Neural cell (in vitro differentiated cells): ENCODE measurements at regions not wholly inside any gene's neighbourhood (a gene's known extent, or its start where the extent isn't known, plus 50 kb on each side); places are given as distances from the start of the nearest gene placed in this dataset.

Source experiments
- H2AFZ ChIP-seq: fragments of 200-600, 300-800 bp; sonication (generic), shearing (Covaris generic); 2 replicates; pipeline ENCODE4 v1.6.0; 2014; ENCODE audit warnings: low read depth, mild to moderate bottlenecking, antibody characterized with exemption, low read length, moderate library complexity
- H3F3A ChIP-seq: fragments of 200-600 bp; shearing (Covaris generic); 2 replicates; pipeline ENCODE4 v1.6.1; 2016; ENCODE audit warnings: mild to moderate bottlenecking, moderate library complexity, mixed read lengths, antibody characterized with exemption, low read length; ENCODE audit not compliant: insufficient read depth, poor library complexity, severe bottlenecking
- H3K27ac ChIP-seq: fragments of 200-600, 300-800 bp; sonication (generic), shearing (Covaris generic); 2 replicates; pipeline ENCODE4 v1.5.1; 2014; ENCODE audit warnings: mild to moderate bottlenecking, low read length, moderate library complexity
- H3K27me3 ChIP-seq: fragments of 300-800, 200-600 bp; sonication (generic), shearing (Covaris generic); 2 replicates; pipeline ENCODE4 v1.6.0; 2014; ENCODE audit warnings: mild to moderate bottlenecking, low read depth, low read length, moderate library complexity; ENCODE audit not compliant: insufficient read depth
- H3K36me3 ChIP-seq: fragments of 300-800, 200-600 bp; sonication (generic), shearing (Covaris generic); 2 replicates; pipeline ENCODE4 v1.5.1; 2014; ENCODE audit warnings: mild to moderate bottlenecking, antibody characterized with exemption, low read length, moderate library complexity; ENCODE audit not compliant: insufficient read depth
- H3K4me2 ChIP-seq: fragments of 300-800, 200-600 bp; sonication (generic), shearing (Covaris generic); 2 replicates; pipeline ENCODE4 v1.6.0; 2014; ENCODE audit warnings: mild to moderate bottlenecking, low read length
- H3K4me3 ChIP-seq: fragments of 300-800, 200-600 bp; sonication (generic), shearing (Covaris generic); 2 replicates; pipeline ENCODE4 v1.5.1; 2014; ENCODE audit warnings: mild to moderate bottlenecking, low read length, moderate library complexity
- H3K79me2 ChIP-seq: fragments of 200-600 bp; shearing (Covaris generic); replicated peaks from 2 replicates; pipeline ENCODE4 v1.6.0; 2014; ENCODE audit warnings: mild to moderate bottlenecking, low read length, moderate library complexity; ENCODE audit not compliant: insufficient read depth
- H3K9ac ChIP-seq: fragments of 300-800, 200-600 bp; sonication (generic), shearing (Covaris generic); 2 replicates; pipeline ENCODE4 v1.6.1; 2016; ENCODE audit warnings: mild to moderate bottlenecking, low read length, mixed read lengths
- H3K9me2 ChIP-seq: fragments of 200-600 bp; shearing (Covaris generic); 2 replicates; pipeline ENCODE4 v1.6.1; 2016; ENCODE audit warnings: mild to moderate bottlenecking, low read length, mixed read lengths; ENCODE audit not compliant: insufficient read depth
- H3K9me3 ChIP-seq: fragments of 200-600, 300-800 bp; sonication (generic), shearing (Covaris generic); 2 replicates; pipeline ENCODE4 v1.6.1; 2016; ENCODE audit warnings: mild to moderate bottlenecking, mixed run types, low read length, moderate library complexity, mixed read lengths
- H4K20me1 ChIP-seq: fragments of 200-600 bp; shearing (Covaris generic); 2 replicates; pipeline ENCODE4 v1.6.1; 2016; ENCODE audit warnings: mild to moderate bottlenecking, mixed run types; ENCODE audit not compliant: insufficient read depth
- EP300 ChIP-seq: fragments of 450-650 bp; conservative IDR thresholded peaks from 2 replicates; pipeline ENCODE4 v1.6.1; 2014; ENCODE audit warnings: antibody characterized with exemption, mild to moderate bottlenecking, moderate library complexity; ENCODE audit not compliant: poor library complexity, severe bottlenecking
- EZH2 ChIP-seq: fragments of 200-600, 300-800 bp; shearing (Covaris generic), sonication (generic); IDR thresholded peaks from 2 replicates; pipeline ENCODE4 v1.6.1; 2014; ENCODE audit warnings: antibody characterized with exemption, low read length, borderline replicate concordance, mild to moderate bottlenecking; ENCODE audit not compliant: insufficient read depth, poor library complexity, severe bottlenecking
- MXI1 ChIP-seq: fragments of 450-650 bp; conservative IDR thresholded peaks from 2 replicates; pipeline ENCODE4 v1.6.1; 2014; ENCODE audit warnings: antibody characterized with exemption, mild to moderate bottlenecking; ENCODE audit not compliant: poor library complexity, severe bottlenecking
- POLR2AphosphoS5 ChIP-seq: IDR thresholded peaks from 2 replicates; pipeline ENCODE4 v1.6.1; 2012
- RAD21 ChIP-seq: fragments of 450-650 bp; conservative IDR thresholded peaks from 2 replicates; pipeline ENCODE4 v1.6.1; 2014; ENCODE audit warnings: antibody characterized with exemption, mild to moderate bottlenecking, moderate library complexity
- SMC3 ChIP-seq: fragments of 450-650 bp; conservative IDR thresholded peaks from 2 replicates; pipeline ENCODE4 v1.6.1; 2014; ENCODE audit warnings: antibody characterized with exemption, mild to moderate bottlenecking, moderate library complexity; ENCODE audit not compliant: poor library complexity
- TAF1 ChIP-seq: IDR thresholded peaks from 2 replicates; pipeline ENCODE4 v1.6.1; 2012; ENCODE audit warnings: low read depth
- TF ChIP-seq, protein P1 (sequence below): fragments of 450-650 bp; IDR thresholded peaks from 2 replicates; pipeline ENCODE4 v1.5.1; 2014; ENCODE audit warnings: antibody characterized with exemption, mild to moderate bottlenecking, moderate library complexity; ENCODE audit not compliant: poor library complexity, severe bottlenecking
- TF ChIP-seq, protein P2 (sequence below): IDR thresholded peaks from 2 replicates; pipeline ENCODE4 v1.6.1; 2012; ENCODE audit warnings: borderline replicate concordance

DNA sequence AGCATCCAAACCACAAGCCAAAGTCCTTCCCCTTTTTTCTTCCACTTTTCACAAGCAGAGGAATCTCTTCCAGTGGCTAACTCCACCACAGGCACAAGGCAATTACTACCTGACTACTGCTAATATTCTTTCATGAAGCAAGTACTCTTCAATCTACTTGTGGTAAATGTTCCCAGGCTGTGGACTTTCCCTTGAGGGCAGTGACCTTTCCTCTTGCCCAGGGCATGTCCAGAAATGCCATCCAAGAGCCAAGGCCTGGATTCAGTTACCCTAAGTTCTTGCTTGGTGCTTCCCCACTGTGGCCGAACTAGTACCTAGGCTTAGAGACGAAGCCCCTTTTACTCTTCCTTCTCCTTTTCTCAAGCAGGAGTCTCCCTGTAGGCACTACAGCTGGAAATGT, 400.7 kb downstream of the DCAF12L2 start:
- Histone ChIP-seq H3K27ac (no peak overlapping the region), H3K36me3 (no peaks in the 10 kb centered on the region), H3K27me3 (no peaks in the 10 kb centered on the region), H3K4me2 (no peak overlapping the region), H3K79me2 (no peaks in the 10 kb centered on the region), H3K9me2 (no peaks in the 10 kb centered on the region), H3K9ac (no peak overlapping the region), H3F3A (no peaks in the 10 kb centered on the region), H3K4me3 (no peak overlapping the region), H3K9me3 (no peaks in the 10 kb centered on the region), H4K20me1 (no peaks in the 10 kb centered on the region), H2AFZ (no peak overlapping the region)
- TF ChIP-seq POLR2AphosphoS5, result no peak
- TF ChIP-seq SMC3, result no peak
- TF ChIP-seq EP300, result no peak

DNA sequence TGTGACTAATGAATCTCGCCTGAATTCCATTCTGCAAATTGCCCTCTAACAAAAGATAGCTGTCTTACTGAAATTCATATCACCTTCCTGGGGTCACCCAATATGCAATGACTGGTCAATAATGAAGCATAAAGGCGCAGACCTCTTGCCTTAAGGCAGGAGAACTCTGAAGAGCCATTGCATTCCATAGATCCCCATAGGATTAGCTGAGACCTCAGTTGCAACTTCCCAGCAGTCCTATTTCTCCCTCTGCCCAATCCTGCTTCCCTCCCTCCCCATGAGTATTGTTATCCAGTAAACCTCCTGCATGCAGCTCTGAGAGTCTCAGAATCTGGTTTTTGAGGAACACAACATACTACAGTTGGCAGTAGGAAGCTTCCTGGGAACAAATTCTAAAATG, 396.5 kb downstream of the DCAF12L2 start:
- Histone ChIP-seq H3K27ac (no peak overlapping the region), H3F3A (no peaks in the 10 kb centered on the region), H4K20me1 (no peaks in the 10 kb centered on the region), H3K9me3 (no peaks in the 10 kb centered on the region), H3K36me3 (no peaks in the 10 kb centered on the region), H3K9me2 (no peaks in the 10 kb centered on the region), H3K4me3 (no peak overlapping the region), H3K79me2 (no peaks in the 10 kb centered on the region), H3K4me2 (no peak overlapping the region), H3K27me3 (no peaks in the 10 kb centered on the region), H2AFZ (no peak overlapping the region), H3K9ac (no peak overlapping the region)
- no peak for TF ChIP-seq EP300
- no peak for TF ChIP-seq TAF1
- TF ChIP-seq, protein P1, sequence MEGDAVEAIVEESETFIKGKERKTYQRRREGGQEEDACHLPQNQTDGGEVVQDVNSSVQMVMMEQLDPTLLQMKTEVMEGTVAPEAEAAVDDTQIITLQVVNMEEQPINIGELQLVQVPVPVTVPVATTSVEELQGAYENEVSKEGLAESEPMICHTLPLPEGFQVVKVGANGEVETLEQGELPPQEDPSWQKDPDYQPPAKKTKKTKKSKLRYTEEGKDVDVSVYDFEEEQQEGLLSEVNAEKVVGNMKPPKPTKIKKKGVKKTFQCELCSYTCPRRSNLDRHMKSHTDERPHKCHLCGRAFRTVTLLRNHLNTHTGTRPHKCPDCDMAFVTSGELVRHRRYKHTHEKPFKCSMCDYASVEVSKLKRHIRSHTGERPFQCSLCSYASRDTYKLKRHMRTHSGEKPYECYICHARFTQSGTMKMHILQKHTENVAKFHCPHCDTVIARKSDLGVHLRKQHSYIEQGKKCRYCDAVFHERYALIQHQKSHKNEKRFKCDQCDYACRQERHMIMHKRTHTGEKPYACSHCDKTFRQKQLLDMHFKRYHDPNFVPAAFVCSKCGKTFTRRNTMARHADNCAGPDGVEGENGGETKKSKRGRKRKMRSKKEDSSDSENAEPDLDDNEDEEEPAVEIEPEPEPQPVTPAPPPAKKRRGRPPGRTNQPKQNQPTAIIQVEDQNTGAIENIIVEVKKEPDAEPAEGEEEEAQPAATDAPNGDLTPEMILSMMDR, result no peak
- TF ChIP-seq POLR2AphosphoS5, result no peak

DNA sequence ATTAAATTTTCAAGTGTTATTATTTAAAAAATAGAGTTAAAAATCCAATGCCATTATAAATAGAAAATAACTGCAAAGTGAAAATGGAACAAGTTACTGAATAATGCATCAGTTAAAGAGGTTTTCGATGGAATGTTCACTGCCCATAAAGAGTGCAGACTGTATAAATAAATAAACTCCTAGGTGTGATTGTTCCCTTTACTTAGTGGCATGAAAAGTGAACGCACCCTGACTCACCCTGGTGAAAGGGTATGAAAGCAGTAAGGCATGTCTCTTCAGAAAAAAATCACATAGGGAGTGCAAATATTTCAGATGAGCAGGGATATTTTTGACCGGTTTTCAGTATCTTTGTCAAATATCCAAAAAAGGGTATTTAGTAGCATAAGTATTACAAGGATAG, 387.8 kb downstream of the DCAF12L2 start:
- no peak overlapping the region for H2AFZ ChIP-seq
- no peak overlapping the region for H3K4me2 ChIP-seq
- H3F3A ChIP-seq, result no peaks in the 10 kb centered on the region
- H3K27ac ChIP-seq, result no peak overlapping the region
- no peaks in the 10 kb centered on the region for H3K27me3 ChIP-seq
- no peaks in the 10 kb centered on the region for H3K9me2 ChIP-seq
- no peaks in the 10 kb centered on the region for H4K20me1 ChIP-seq
- H3K4me3 ChIP-seq, result no peak overlapping the region
- no peaks in the 10 kb centered on the region for H3K79me2 ChIP-seq
- H3K9me3 ChIP-seq, result no peaks in the 10 kb centered on the region
- no peaks in the 10 kb centered on the region for H3K36me3 ChIP-seq
- TF ChIP-seq MXI1, result no peak
- no peak overlapping the region for H3K9ac ChIP-seq

DNA sequence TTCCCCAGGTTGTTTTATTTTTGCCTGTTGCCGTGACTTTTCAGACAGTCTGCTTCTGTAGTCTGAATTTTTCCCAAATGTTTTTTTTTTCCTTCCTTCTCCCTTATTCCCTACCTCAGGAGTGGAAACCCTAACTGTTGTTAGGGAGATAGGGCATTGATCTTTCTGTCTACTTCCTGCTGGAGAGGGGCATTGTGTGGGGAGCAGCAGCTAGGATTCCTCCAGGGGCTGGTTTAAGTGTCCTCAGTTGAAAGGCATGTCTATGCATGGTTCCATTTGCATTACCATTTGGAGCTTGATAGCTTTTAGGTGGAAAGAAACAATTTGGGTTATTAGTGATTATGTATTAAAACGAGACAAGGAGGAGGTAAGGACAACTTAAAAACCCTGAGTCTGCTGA, 383.9 kb downstream of the DCAF12L2 start:
- H3K9me3 ChIP-seq, result no peaks in the 10 kb centered on the region
- no peaks in the 10 kb centered on the region for H3K9me2 ChIP-seq
- no peak for TF ChIP-seq MXI1
- no peak for TF ChIP-seq TAF1
- no peak for TF ChIP-seq EZH2
- TF ChIP-seq POLR2AphosphoS5, result no peak
- TF ChIP-seq, protein P1, result no peak
- TF ChIP-seq, protein P2, sequence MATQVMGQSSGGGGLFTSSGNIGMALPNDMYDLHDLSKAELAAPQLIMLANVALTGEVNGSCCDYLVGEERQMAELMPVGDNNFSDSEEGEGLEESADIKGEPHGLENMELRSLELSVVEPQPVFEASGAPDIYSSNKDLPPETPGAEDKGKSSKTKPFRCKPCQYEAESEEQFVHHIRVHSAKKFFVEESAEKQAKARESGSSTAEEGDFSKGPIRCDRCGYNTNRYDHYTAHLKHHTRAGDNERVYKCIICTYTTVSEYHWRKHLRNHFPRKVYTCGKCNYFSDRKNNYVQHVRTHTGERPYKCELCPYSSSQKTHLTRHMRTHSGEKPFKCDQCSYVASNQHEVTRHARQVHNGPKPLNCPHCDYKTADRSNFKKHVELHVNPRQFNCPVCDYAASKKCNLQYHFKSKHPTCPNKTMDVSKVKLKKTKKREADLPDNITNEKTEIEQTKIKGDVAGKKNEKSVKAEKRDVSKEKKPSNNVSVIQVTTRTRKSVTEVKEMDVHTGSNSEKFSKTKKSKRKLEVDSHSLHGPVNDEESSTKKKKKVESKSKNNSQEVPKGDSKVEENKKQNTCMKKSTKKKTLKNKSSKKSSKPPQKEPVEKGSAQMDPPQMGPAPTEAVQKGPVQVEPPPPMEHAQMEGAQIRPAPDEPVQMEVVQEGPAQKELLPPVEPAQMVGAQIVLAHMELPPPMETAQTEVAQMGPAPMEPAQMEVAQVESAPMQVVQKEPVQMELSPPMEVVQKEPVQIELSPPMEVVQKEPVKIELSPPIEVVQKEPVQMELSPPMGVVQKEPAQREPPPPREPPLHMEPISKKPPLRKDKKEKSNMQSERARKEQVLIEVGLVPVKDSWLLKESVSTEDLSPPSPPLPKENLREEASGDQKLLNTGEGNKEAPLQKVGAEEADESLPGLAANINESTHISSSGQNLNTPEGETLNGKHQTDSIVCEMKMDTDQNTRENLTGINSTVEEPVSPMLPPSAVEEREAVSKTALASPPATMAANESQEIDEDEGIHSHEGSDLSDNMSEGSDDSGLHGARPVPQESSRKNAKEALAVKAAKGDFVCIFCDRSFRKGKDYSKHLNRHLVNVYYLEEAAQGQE, result no peak
- no peak for TF ChIP-seq EP300
- no peak for TF ChIP-seq RAD21
- no peak for TF ChIP-seq SMC3
- H3K79me2 ChIP-seq, result no peaks in the 10 kb centered on the region
- H2AFZ ChIP-seq, result no peak overlapping the region
- no peaks in the 10 kb centered on the region for H3K36me3 ChIP-seq
- H4K20me1 ChIP-seq, result no peaks in the 10 kb centered on the region
- no peaks in the 10 kb centered on the region for H3F3A ChIP-seq
- no peak overlapping the region for H3K4me3 ChIP-seq
- H3K4me2 ChIP-seq, result no peak overlapping the region
- no peak overlapping the region for H3K27ac ChIP-seq
- no peak overlapping the region for H3K9ac ChIP-seq
- no peaks in the 10 kb centered on the region for H3K27me3 ChIP-seq
